OCI-LY3 (cell line): ENCODE measurements at regions not wholly inside any gene's neighbourhood (a gene's known extent, or its start where the extent isn't known, plus 50 kb on each side); places are given as distances from the start of the nearest gene placed in this dataset.
"Not testable (repeated sequence)": the region's sequence is repeated elsewhere in the genome, so short reads cannot be mapped to it uniquely, and the experiment has no call there.

ENCODE experiments used
- H2AFZ ChIP-seq: fragments of 200-600, 300-600 bp; shearing (Covaris generic); 2 replicates; pipeline ENCODE4 v1.6.0; 2014; ENCODE audit warnings: antibody characterized with exemption, low read depth, low read length
- H3K27ac ChIP-seq: fragments of 200-600, 300-600 bp; sonication (generic); 2 replicates; pipeline ENCODE4 v1.5.1; 2014; ENCODE audit warnings: mild to moderate bottlenecking, low read length, moderate library complexity, mixed read lengths
- H3K27me3 ChIP-seq: fragments of 200-600, 300-600 bp; sonication (generic); 2 replicates; pipeline ENCODE4 v1.6.1; 2014; ENCODE audit warnings: low read depth, low read length, mixed read lengths
- H3K36me3 ChIP-seq: fragments of 200-600, 300-600 bp; sonication (generic); replicated peaks from 2 replicates; pipeline ENCODE3; 2014; ENCODE audit warnings: low read depth, low read length, mixed read lengths
- H3K4me1 ChIP-seq: fragments of 300-600, 200-600 bp; sonication (generic); 2 replicates; pipeline ENCODE4 v1.6.1; 2014; ENCODE audit warnings: low read length, mixed read lengths
- H3K4me2 ChIP-seq: fragments of 200-600, 300-600 bp; sonication (generic); 2 replicates; pipeline ENCODE4 v1.6.1; 2014; ENCODE audit warnings: low read length, mixed read lengths
- H3K4me3 ChIP-seq: fragments of 300-600, 200-600 bp; sonication (generic); 2 replicates; pipeline ENCODE4 v1.5.1; 2014; ENCODE audit warnings: antibody characterized with exemption, mild to moderate bottlenecking, low read length, moderate library complexity
- H3K79me2 ChIP-seq: fragments of 300-600, 200-600 bp; shearing (Covaris generic); 2 replicates; pipeline ENCODE4 v1.6.1; 2014; ENCODE audit warnings: mild to moderate bottlenecking, low read length, mixed read lengths
- H3K9ac ChIP-seq: fragments of 300-600, 200-600 bp; shearing (Covaris generic); 2 replicates; pipeline ENCODE4 v1.6.0; 2014; ENCODE audit warnings: mild to moderate bottlenecking, low read length, moderate library complexity
- H3K9me3 ChIP-seq: fragments of 200-600, 300-600 bp; shearing (Covaris generic); 2 replicates; pipeline ENCODE4 v1.6.1; 2014; ENCODE audit warnings: low read length, mixed read lengths; ENCODE audit not compliant: insufficient read depth
- H4K20me1 ChIP-seq: fragments of 200-600, 300-600 bp; sonication (generic); 2 replicates; pipeline ENCODE4 v1.6.1; 2016; ENCODE audit warnings: low read length, mixed read lengths; ENCODE audit not compliant: insufficient read depth
- CTCF ChIP-seq: fragments of 200-600, 300-600 bp; sonication (generic); IDR thresholded peaks from 2 replicates; pipeline ENCODE4 v1.5.1; 2014; ENCODE audit warnings: antibody characterized with exemption, low read length, low read depth
- EZH2phosphoT487 ChIP-seq: fragments of 200-600 bp; shearing (Covaris generic); IDR thresholded peaks from 2 replicates; pipeline ENCODE4 v1.6.1; 2018; ENCODE audit warnings: antibody characterized with exemption, mixed run types, low read depth

- not testable (repeated sequence) for H2AFZ ChIP-seq, H3K4me3 ChIP-seq, H3K27ac ChIP-seq, H3K9ac ChIP-seq, H3K9me3 ChIP-seq, H4K20me1 ChIP-seq, H3K27me3 ChIP-seq, H3K79me2 ChIP-seq, H3K4me2 ChIP-seq, H3K36me3 ChIP-seq
- H3K4me1 ChIP-seq = peaks cover 16% of the 10 kb centered on the region
These were observed 89.8 kb downstream of the TMEM121 start for GRCh38 chr14:105615986-105616801.

- Histone ChIP-seq H3K79me2 (no peaks in the 10 kb centered on the region), H2AFZ (no peak overlapping the region), H3K27me3 (0 out of 2 replicates have a peak, but pooled peaks cover 4% of the 10 kb centered on the region), H3K9me3 (no peaks in the 10 kb centered on the region), H3K4me2 (no peak overlapping the region), H3K9ac (no peak overlapping the region), H3K27ac (no peak overlapping the region), H3K4me3 (no peak overlapping the region), H3K4me1 (peaks cover 16% of the 10 kb centered on the region), H3K36me3 (no peaks in the 10 kb centered on the region), H4K20me1 (no peaks in the 10 kb centered on the region)
- TF ChIP-seq EZH2phosphoT487 (no peak), CTCF (no peak)
These were observed 90.4 kb downstream of the TMEM121 start for GRCh38 chr14:105616802-105617192.

DNA sequence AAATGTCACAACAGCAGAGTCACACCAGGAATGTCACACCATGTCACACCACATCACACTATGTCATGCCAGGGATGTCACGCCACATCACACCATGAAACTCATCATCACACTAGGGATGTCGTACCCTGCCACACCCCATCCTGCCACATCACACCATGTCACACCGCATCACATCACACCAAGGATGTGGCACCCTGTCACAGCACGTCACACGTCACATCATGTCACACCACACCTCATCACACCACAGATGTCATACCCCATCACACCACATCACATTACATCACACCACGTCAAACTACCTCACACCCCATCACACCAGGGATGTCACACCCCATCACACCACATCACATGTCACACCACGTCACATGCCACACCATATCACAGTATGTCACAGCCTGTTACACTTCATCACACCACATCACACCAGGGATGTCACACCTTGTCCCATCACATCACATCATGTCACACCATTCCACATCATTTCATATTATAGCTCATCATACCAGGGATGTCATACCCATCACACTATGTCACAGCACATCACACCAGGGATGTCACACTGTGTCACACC is 90.9 kb downstream of the TMEM121 start:
- Histone ChIP-seq H3K79me2 (no peaks in the 10 kb centered on the region), H3K27ac (no peak overlapping the region), H3K9me3 (no peaks in the 10 kb centered on the region), H3K4me2 (no peak overlapping the region), H3K36me3 (no peaks in the 10 kb centered on the region), H3K9ac (no peak overlapping the region), H3K4me3 (no peak overlapping the region), H3K27me3 (0 out of 2 replicates have a peak, but pooled peaks cover 4% of the 10 kb centered on the region), H4K20me1 (no peaks in the 10 kb centered on the region), H3K4me1 (peaks cover 16% of the 10 kb centered on the region), H2AFZ (no peak overlapping the region)
- TF ChIP-seq EZH2phosphoT487 (no peak), CTCF (no peak)

- not testable (repeated sequence) for H3K9ac ChIP-seq, H3K9me3 ChIP-seq, H4K20me1 ChIP-seq, H3K27ac ChIP-seq, H3K79me2 ChIP-seq, H3K36me3 ChIP-seq, H3K27me3 ChIP-seq, H3K4me2 ChIP-seq, H3K4me3 ChIP-seq, H2AFZ ChIP-seq
- peaks cover 14% of the 10 kb centered on the region for H3K4me1 ChIP-seq
These were observed 91.4 kb downstream of the TMEM121 start for GRCh38 chr14:105617805-105618204.

DNA sequence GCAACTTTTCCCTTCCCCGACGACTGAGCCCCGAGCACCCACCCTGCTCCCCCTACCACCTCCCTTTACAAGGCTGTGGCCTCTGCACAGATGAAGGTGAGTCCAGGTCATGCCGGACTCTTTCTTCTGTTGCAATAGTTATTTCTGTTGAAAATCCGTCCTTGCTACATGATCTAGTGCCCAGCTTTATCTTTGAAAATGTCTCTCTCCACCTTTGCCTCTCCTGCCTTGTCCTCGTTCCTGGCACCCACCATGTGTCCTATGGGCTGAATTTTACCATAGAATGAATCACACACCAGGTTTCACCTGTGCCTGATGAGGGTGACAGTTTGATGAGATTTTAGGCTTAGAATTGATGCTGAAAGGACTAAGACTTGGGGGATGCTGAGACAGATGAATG is 92.9 kb downstream of the TMEM121 start:
- H2AFZ ChIP-seq, H3K4me3 ChIP-seq, H3K36me3 ChIP-seq, H3K9me3 ChIP-seq, H4K20me1 ChIP-seq, H3K9ac ChIP-seq, H3K27me3 ChIP-seq, H3K4me2 ChIP-seq, H3K27ac ChIP-seq, H3K4me1 ChIP-seq, H3K79me2 ChIP-seq: not testable (repeated sequence)

DNA sequence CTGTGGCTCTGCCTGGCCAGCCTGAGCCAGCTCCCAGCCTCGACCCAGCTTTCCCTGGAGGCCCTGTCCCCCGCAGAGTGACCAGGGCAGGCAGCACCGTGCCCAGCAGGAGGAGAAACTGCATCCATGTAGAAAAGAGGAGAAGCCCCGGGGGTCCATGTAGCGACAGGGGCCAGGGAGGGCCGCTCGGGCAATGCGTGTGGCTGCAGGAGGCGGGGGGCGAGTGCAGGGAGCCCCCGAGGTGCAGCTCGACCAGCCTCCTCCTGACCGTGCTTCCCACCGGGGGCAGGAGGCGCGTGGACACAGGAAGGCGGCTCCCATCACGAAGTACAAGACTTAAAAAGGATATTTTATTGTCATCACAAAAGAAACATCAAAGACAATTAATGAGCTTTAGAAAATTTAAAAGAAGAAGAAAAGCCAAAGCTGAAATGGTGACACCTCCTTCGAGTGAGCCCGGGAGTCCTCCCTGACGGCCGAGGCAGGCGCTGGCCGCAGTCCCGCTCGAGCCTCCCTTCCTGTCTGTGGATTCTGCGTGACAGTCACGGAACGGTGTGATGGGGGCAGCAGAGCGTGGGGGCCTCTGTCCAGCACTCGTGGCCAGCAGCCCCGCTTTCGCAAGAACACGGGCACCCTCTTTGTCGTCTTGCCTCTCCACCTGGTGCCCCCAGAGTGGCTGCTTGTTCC is 93.9 kb downstream of the TMEM121 start:
- not testable (repeated sequence) for H3K9ac ChIP-seq, H3K4me3 ChIP-seq, H3K79me2 ChIP-seq, H3K36me3 ChIP-seq, H2AFZ ChIP-seq, H3K4me2 ChIP-seq, H4K20me1 ChIP-seq, H3K4me1 ChIP-seq, H3K27me3 ChIP-seq, H3K9me3 ChIP-seq, H3K27ac ChIP-seq

GRCh38 chr14:105620865-105621471 is 94.6 kb downstream of the TMEM121 start:
- H3K9me3 ChIP-seq, H3K27me3 ChIP-seq: not testable (repeated sequence)

More at GRCh38 chr14:105620865-105621471, 94.6 kb downstream of the TMEM121 start:
- H3K79me2 ChIP-seq, H4K20me1 ChIP-seq, H3K4me2 ChIP-seq, H3K36me3 ChIP-seq, H3K4me1 ChIP-seq, H3K27ac ChIP-seq, H3K9ac ChIP-seq, H3K4me3 ChIP-seq, H2AFZ ChIP-seq: not testable (repeated sequence)
